ENCODE measurements at regions not wholly inside any gene's neighbourhood (a gene's known extent, or its start where the extent isn't known, plus 50 kb on each side); places are given as distances from the start of the nearest gene placed in this dataset.
"Not testable (repeated sequence)": the region's sequence is repeated elsewhere in the genome, so short reads cannot be mapped to it uniquely, and the experiment has no call there.

DNA sequence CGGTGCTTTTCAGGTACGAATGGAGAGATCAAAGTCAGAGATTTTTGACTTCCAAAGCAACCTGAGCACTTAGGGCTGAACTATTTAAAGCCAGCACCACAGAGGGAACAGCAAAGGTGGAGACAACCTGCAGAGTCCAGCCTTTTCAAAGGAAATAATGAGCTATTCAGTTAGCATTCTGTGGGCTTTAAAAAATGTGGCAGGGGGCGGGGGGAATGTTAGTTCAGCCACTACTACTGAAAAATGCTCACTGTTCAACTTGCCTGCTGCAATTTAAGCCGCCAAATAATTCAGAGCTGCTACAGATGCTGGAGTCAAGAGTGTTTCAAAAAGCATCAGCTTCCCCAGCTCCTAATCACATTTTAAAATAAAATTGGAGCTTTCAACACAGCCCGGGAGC, 473.3 kb upstream of the PLXNA2 start:
- DNase-seq (ENCODE audit: low spot score) = no peak

DNA sequence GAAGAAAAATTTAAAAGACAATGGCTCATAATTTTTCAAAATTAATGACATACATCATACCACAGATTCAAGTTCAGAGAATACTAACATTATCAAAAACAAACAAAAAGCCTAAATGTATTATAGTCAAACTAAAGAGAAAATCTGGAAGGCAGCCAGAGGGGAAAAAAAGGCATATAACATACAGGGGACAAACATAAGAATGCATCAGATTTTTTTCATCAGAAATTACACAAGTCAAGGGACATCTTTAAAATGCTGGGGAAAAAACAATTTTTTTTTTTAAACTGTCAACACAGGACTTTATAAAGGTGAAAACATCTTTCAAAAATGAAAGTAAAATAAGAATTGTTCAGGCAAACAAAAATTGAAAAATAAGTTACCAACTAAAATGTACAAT, 478.4 kb upstream of the PLXNA2 start:
- no peak for DNase-seq (ENCODE audit: low spot score)

DNA sequence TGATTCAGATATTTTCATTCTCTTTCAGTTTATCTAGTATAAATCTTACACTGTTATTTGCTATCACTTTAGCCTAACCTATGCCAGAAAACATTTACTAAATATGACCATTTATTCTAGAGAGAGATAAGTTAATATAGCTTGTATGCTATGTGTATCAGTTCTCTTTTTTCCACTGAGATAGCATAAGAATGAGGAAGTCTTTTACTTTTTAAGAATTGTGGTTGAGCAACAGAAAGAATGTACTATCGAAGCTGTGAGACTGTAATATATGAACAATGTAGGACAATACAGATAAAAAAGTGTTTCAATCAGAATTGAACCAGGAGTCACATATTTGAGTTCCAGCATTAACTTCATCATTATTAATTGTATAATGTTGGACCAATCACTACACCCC, 479.9 kb upstream of the PLXNA2 start:
- DNase-seq (ENCODE audit: low spot score) = no peak

DNA sequence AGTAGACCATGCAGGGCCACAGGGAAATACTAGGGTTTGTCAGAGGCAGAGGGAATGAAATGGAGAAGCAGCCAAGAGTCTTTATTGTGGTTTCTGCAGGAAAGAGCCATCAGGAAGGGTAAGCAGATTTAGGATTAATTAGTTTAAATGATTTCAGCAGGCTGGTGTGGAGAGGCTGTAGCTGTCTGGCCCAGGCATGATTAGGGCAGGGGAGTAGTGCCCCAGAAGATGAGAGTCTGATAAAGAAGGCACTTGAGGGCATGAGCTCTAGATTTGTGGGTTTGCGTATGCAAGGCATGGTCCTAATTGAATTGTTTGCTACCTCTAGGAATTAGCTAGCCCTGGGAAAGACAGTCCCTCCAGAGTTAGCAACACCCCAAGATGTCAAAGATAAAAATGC, 484.6 kb upstream of the PLXNA2 start:
- no peak for DNase-seq (ENCODE audit: low spot score)

DNA sequence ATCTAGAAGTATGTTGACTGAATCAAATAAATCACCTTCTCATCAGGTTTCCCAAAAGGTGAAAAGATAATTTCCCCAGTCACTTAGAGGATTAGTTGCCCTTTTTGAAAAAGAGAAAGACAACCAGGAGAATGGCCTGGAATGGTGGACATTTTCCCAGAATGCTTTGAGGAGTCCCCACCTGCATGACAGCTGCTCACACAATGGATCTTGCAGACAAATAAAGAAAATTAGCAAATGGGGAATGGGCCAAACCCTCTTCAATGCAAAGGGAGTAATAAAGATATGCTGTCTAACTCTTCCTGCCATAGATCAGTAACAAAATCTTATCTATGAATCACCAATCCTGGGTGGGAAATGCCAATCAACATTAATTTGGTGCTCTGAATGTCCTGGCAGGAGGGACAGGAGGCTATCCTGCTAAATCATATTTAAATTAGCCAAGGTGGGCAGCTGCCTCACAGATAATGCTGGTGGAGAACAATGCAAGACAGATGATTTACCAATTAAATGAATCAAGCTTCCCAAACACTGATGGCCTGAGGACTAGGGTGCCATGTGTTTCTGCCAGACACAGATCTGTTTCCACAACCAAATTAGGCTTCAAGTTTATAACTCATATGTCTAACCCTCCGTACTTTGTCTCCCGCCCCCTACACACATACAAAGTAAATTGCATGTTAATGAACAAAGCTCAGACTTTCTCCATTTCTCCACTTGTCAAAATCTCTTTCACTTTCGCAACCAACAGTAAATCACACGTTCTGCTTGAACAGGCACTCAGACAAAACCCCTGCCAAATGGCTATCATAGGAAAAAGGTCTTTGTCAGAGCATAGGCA, 488.0 kb upstream of the PLXNA2 start:
- DNase-seq (ENCODE audit: low spot score) = no peak

DNA sequence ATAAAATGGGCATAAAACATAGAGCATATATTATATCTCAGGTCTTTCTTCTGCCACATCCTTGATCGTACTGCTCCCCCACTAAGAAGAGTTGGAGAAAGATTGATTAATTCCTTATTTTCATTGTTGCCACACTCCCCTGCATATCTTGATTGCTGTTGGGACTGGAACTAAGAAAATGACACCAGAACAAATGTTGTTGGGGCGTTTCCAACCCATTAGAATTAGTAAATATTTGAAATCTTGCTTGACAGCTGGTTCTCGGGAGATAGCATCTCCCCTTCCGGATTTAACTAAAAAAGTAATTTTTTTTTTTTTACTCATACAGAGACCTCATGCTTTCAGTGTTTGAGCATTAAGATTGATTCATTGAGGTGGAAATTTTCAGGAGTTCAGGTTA, 493.0 kb upstream of the PLXNA2 start:
- no peak for DNase-seq (ENCODE audit: low spot score)

DNA sequence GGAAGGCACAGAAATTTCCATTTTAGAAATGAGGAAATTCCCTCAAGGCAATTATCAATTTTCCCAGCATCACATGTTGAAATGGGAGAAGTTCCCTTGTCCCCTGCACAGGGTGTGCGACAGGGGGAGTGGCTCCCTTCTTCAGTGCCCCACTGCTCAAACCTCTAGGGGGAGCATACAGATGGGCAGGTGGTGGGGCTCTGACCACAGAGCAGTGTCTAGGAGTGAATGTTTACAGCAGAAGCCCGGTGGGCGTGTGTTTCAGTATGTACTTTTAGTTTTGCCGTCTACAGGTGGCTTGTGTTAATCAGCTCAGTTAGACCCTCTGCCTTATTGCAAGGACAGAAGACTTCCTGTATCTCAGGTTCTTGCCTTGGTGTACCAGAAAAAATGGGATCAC, 493.7 kb upstream of the PLXNA2 start:
- DNase-seq (ENCODE audit: low spot score) = no peak

DNA sequence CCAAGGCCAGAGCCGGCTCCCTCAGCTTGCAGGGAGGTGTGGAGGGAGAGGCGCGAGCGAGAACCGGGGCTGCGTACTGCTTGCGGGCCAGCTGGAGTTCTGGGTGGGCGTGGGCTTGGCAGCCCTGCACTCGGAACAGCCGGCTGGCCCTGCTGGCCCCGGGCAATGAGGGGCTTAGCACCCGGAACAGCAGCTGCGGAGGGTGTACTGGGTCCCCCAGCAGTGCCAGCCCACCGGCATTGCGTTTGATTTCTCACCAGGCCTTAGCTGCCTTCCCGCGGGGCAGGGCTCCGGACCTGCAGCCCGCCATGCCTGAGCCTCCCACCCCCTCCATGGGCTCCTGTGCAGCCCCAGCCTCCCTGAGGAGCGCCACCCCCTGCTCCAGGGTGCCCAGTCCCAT, 495.5 kb upstream of the PLXNA2 start:
- DNase-seq (ENCODE audit: low spot score) = not testable (repeated sequence)

DNA sequence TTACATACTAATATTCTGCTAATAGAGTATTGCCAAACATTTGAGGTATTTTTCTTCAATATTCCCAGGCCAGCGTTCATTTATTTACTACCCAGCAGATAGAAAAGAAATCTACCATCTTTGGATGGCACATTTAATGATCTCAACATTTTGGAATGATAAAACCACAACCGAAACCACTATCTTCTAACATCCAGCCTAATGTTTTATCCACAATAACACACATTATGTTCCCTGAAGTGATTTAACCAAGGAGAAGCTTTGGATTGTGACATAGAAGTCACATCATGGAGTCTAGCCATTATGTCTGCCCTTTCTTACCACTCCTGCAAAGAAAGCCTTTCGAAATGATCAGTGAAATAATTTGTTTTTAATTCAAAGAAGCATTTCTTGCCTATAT, 497.1 kb upstream of the PLXNA2 start:
- no peak for DNase-seq (ENCODE audit: low spot score)

DNA sequence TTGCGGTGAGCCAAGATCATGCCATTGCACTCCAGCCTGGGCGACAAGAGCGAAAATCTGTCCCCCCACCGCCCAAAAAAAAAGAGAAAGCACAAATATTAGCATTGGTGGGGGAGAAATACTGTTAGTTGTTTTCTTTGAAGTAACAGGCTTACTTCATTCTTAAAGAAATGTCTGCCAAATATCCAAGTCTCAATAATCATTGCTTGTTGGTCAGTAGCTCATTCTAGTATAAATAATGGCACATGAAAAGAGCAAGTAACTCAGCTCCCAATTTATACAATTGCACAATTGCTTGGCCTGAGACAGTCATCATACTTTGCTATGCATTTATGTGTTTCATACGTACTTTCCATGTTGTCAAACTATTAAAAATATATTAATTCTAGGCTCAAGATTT, 499.2 kb upstream of the PLXNA2 start:
- no peak for DNase-seq (ENCODE audit: low spot score)

DNA sequence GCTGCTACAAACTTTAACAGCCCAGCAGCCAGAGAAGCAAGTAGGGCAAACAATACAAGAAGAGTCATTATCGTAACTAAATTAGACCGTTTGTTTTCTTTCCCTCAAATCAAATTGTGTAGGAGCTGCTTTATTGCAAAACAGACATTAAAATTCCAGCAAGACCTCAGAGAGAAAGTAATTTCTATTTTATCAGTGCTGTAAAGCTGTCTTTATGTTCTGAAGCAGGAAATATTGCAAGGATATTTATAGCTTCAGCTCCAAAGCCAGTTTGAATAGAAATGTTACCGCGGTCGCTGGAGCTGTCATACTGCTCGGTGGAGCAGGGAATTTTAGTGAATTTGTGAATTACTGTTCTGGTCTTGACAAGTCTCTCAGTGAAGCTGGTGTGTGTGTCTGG, 503.8 kb upstream of the PLXNA2 start:
- no peak for DNase-seq (ENCODE audit: low spot score)

DNA sequence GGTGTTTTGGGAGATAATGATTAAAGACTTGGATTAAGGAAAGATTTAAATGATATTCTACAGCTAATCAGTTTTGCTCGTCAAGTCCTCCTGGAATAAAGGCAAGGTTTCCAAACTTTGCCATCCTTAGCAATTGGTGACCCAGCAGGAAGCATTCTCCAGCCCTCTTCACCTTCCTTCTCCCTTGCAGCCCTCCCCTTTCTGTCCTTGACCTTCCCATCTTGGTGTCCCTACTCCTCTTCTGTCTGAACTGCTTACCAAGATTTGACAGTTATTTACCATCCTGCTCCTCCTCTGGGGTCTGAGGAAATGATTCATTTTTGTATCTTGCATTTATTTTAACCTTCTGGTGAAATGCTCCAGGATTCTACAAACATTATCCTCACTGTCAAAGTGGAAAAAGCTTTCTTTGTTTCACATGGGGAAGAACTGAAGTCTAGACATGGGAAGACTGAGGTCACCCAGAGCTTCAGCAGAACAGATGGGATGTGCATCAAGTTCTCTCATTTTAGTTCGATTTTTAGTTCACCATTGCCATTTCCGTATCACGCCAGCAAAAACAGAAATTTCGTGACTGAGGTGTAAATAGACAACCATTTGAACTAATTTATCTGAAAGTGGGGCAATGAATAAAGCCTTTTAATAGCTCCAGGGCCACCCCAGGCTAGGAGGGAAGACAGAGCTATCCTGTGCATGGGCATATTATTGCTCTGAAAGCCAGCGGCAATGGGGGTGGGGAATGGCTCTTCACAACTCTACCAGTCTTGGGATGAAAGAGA, 504.4 kb upstream of the PLXNA2 start:
- no peak for DNase-seq (ENCODE audit: low spot score)

DNA sequence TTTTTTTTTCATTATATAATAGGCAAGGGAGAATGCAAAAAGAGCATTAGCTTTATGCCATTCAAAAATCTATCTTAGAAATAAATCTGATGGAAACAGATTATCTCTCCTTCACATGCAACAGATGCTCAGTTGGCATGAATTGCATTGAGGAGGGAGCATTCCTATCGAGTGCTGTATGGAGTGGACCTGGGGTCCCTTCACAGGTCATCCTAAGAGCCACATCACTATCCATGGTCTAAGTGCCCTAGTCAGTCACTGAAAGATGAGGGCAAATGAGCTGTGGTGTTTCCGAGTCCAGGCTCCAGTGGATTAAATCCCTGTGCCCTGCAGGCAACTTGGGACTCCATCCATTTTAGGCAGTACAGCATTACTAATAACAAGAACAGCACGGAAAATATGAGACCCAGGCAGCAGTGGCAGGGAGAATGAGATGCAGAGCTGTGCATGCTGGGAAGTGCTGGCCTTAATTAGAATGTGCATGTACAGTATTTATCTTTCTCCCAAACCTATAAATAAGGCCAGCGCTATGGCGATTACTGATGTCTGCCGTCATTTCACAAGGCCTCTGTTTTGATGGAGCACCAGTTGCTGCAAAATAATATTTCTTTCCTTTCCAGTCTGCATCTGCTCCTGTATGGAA, 512.3 kb upstream of the PLXNA2 start:
- peak; percentile 1 for DNase-seq (ENCODE audit: low spot score)

DNA sequence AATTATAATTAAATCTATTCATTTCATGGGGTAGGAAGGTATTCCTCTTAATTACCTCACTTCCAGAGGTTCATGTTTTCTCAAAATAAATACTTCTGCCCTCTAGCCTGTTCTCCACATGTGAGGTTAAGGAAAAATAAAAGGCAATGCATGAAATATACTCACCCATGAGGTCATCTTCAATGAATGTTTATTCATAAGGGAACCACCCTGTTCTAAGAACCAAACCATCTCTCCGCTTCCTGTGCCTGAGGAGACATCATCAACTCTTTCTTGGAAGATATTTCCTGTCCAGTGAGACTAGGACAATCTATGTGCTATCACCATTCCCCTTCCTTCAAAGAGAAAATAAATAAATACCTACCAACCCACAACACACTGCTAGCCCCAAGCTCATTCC, 513.7 kb upstream of the PLXNA2 start:
- no peak for DNase-seq (ENCODE audit: low spot score)

DNA sequence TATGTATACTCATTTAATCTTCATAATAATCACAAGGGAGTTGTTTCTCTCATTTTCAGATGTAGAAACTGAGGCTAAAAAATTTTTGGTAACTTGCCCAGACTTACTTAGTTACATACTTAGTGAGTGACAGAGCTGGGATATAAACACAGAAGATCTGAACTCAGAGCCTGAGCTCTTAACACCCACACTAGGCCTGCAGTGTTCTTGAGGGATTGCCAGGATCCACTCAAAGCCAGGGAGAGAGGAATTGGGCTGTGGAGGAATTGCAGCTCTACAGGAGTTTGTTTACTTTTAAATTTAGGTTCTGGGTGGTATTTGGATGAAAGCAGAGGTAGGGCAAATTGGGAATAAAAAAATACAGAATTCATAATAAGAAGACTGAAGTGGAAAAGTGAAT, 515.1 kb upstream of the PLXNA2 start:
- no peak for DNase-seq (ENCODE audit: low spot score)

DNA sequence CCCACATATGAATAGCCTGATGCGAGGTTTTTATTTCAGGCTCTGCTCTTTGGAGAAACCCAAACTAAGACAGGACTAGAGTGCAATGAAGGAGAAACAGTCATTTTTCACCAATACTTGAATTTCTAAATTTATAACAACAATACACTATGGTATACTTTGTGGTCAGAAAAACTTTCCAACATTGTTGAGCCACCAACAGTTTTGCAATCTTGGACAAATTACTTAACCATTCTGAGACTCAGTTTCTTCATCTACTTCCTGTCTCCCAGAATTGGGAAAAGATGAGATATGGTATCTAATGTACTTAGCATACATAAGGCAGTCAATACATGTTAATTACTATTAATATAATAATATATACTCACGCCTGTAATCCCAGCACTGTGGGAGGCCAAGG, 519.8 kb upstream of the PLXNA2 start:
- no peak for DNase-seq (ENCODE audit: low spot score)

DNA sequence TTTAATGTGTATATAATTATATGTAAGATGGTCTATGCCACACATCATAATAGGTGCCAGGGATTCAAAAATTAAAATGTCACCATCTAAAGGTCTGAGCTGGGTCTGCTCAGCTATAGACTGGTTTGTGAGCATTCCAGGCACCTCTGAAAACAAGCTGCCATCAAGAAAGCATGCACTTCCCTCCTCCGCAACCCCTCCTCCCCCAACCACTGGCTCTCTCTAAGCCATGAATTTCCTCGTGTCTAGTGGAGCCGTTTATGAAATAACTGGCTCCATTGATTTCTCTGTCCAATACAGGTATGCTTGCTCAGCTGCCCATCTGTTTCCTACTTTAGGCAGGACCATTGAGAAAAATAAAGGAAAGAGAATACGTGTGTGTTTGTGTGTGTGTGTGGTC, 522.6 kb upstream of the PLXNA2 start:
- DNase-seq (ENCODE audit: low spot score) = no peak

DNA sequence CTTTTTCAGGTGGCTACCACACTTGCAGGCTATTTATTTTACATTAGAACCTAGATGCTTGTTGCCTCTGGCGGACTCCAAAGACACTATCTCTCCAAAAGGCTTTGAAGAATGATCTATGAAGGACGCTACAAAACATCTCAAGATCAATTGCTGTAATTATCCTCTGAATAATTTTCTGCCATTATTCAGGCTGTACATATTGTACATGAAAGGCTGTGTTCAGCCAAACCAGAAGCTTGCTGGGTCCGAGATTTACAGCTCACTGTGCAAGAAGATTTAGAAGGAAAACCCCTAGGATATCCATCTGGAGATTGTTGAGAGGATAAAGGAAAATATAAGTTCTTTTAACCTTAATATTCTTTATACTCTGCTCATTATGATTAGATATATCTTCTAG, 523.6 kb upstream of the PLXNA2 start:
- no peak for DNase-seq (ENCODE audit: low spot score)

DNA sequence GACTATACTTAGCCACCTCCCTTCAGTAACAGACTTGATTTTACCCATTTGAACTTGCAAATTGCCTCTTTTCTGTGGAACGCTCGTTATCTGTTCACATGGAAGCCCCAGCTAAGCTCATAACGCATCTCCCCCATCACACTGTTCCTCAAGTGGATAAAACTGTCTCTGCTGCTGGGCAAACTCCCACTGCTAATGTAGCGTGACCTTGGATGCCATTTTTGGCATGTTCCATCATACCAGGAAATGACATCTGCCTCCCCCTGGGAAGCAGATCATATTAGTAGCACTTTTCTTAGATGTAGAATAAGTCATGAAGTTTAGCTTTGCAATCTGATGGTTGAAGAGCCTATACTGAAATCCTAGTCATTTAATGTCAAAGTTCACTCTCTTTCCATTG, 528.7 kb upstream of the PLXNA2 start:
- no peak for DNase-seq (ENCODE audit: low spot score)

DNA sequence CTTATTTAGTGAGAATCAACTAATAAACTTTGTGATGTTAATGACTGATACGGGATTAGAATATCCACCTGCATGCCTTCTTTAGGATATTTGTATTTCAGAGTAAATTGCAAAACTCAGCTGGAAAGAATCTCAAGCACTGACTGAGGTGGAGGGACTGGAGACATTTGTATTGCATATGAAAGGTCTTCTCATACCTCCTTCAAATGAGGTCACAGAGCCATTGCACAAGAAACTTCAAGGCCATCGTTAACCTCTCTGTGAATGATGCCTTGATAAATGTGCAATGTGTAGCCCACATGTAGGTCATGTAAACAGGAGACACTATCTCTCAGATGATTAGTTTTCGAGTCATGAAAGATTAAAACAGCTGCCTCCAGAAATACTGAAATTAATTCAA, 531.7 kb upstream of the PLXNA2 start:
- DNase-seq (ENCODE audit: low spot score) = no peak

DNA sequence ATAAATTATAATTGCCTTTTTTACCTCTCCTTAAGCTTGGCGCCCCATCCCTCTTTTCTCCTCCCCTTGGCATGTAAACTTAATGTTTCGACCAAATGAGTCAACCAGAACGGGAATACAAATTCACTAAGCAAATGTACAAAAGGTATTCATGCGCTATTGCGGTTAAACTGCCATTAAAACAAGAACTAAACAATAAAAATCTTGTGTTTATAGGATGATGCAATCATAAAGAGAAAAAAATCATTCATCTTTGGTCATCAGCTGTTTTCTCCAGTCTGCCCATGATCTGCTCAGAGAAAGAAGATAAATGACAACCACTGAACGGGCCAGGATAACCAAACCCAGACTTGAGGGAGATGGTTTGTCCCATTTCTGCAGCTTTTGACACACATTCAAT, 534.2 kb upstream of the PLXNA2 start:
- no peak for DNase-seq (ENCODE audit: low spot score)

DNA sequence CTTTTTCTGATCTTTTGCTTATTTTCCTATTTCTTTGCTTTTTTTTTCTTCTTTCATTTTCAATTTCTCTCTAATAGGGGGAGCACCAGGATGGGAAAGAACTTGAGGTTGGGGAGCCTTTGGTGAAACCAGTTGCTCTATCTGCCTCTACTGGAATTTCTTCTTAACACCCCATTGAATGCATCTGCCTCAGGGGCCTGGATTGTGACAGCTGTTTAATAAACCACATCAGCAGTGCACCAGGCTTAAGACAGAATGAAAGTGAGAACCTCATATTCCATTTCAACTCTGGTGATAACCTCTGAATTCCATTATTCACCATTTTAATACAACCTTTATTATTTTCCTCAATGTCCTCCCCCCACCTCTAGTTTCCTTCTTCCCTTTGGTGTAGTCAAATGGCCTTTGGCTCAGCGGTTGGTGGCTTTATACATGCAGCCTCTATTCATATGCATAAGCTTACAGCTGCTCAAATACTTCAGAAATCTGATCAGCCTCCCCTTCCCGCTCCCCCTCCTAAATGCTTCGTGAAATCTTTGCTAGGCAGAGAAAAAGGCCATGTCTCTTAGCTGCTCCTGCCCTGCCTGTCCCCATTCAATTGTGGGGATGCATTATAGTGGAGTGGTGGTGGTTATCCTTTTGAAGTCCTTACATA, 537.3 kb upstream of the PLXNA2 start:
- no peak for DNase-seq (ENCODE audit: low spot score)

DNA sequence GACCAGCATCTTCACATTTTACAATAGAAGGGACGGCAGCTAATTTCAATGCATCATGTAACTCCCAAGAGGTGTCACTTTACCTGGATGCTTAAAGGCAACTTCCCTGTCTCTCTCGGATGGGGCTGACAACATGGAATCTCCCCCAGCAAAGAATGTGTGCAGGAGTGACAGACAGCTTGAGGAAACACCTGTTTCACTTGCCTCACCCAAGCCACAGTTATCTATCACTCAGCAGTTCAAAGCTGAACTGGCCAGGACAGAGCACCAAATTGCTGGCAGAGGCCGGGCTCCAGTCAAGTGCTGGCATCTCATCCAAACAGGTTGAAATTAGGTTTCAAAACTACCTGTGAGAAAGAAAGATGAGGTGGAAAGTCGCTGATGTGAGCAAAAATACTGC, 538.0 kb upstream of the PLXNA2 start:
- DNase-seq (ENCODE audit: low spot score) = no peak
